GM23338 (cell line): ENCODE measurements at regions not wholly inside any gene's neighbourhood (a gene's known extent, or its start where the extent isn't known, plus 50 kb on each side); places are given as distances from the start of the nearest gene placed in this dataset.

Experiments used
- CREB1 ChIP-seq: fragments of 250-450 bp; sonication (Bioruptor Pico); IDR thresholded peaks from 2 replicates; pipeline ENCODE4 v1.5.0; 2020; ENCODE audit warnings: low read depth, mild to moderate bottlenecking, moderate library complexity
- CTCF ChIP-seq, 2 experiments: fragments of 200-600 bp in 1 of 2; sonication (generic) in 1 of 2; conservative IDR thresholded peaks; 2 replicates each; pipeline versions ENCODE4 v1.5.1 to v1.6.1; 2016 to 2017; ENCODE audit warnings: antibody characterized with exemption in 2 of 2, low read depth in 2 of 2, mild to moderate bottlenecking in 2 of 2, moderate library complexity in 1 of 2
- ETS1 ChIP-seq: IDR thresholded peaks from 2 replicates; pipeline ENCODE4 v1.6.1; 2016; ENCODE audit warnings: antibody characterized with exemption
- EZH2 ChIP-seq: fragments of 200-600 bp; sonication (generic); IDR thresholded peaks from one replicate; pipeline ENCODE4 v1.8.0; 2017; ENCODE audit warnings: antibody characterized with exemption, mild to moderate bottlenecking, low read depth; ENCODE audit not compliant: unreplicated experiment
- JUNB ChIP-seq: IDR thresholded peaks from one replicate; pipeline ENCODE4 v1.6.1; 2016; ENCODE audit warnings: antibody characterized with exemption; ENCODE audit not compliant: unreplicated experiment
- POLR2AphosphoS5 ChIP-seq: IDR thresholded peaks from 2 replicates; pipeline ENCODE4 v1.6.1; 2016; ENCODE audit warnings: antibody characterized with exemption, low read depth
- STAT1 ChIP-seq: IDR thresholded peaks from one replicate; pipeline ENCODE4 v1.6.1; 2016; ENCODE audit warnings: antibody characterized with exemption; ENCODE audit not compliant: unreplicated experiment

- TF ChIP-seq POLR2AphosphoS5 (no peak), CTCF (conservative IDR thresholded peaks at IDR 0.05; ENCODE audit: low read depth in 2 of 2) (no peak), CREB1 (CRISPR knock-in tag) (no peak), EZH2 (no peak), STAT1 (no peak), JUNB (no peak), ETS1 (no peak)
These were observed 55.1 kb upstream of the STXBP5 start for GRCh38 chr6:147149092-147149491.
